ENCODE measurements at regions not wholly inside any gene's neighbourhood (a gene's known extent, or its start where the extent isn't known, plus 50 kb on each side); places are given as distances from the start of the nearest gene placed in this dataset.

GRCh38 chr2:6441800-6442199, 423.9 kb downstream of the CMPK2 start:
- TF ChIP-seq, protein P1, sequence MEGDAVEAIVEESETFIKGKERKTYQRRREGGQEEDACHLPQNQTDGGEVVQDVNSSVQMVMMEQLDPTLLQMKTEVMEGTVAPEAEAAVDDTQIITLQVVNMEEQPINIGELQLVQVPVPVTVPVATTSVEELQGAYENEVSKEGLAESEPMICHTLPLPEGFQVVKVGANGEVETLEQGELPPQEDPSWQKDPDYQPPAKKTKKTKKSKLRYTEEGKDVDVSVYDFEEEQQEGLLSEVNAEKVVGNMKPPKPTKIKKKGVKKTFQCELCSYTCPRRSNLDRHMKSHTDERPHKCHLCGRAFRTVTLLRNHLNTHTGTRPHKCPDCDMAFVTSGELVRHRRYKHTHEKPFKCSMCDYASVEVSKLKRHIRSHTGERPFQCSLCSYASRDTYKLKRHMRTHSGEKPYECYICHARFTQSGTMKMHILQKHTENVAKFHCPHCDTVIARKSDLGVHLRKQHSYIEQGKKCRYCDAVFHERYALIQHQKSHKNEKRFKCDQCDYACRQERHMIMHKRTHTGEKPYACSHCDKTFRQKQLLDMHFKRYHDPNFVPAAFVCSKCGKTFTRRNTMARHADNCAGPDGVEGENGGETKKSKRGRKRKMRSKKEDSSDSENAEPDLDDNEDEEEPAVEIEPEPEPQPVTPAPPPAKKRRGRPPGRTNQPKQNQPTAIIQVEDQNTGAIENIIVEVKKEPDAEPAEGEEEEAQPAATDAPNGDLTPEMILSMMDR (conservative IDR thresholded peaks at IDR 0.05 in 1 of 2, IDR thresholded peaks at IDR 0.05 in 1 of 2; ENCODE audit: extremely low read depth in 1 of 2, insufficient read depth in 1 of 2, low read depth in 1 of 2, low read length in 2 of 2) = no peak
- no peak for TF ChIP-seq EZH2 (IDR thresholded peaks at IDR 0.05; ENCODE audit: borderline replicate concordance, low read length)
